ENCODE measurements at regions not wholly inside any gene's neighbourhood (a gene's known extent, or its start where the extent isn't known, plus 50 kb on each side); places are given as distances from the start of the nearest gene placed in this dataset.

GRCh38 chr12:107616941-107617340 lies 68.7 kb upstream of the PWP1 start:
- H2BK12ac ChIP-seq (ENCODE audit: insufficient read length, low read depth, low read length) = no peak overlapping the region
- H3K4me1 ChIP-seq (ENCODE audit: insufficient read depth, low read length) = no peaks in the 10 kb centered on the region
- H4K20me1 ChIP-seq (ENCODE audit: control insufficient read depth, insufficient read depth, insufficient read length) = no peaks in the 10 kb centered on the region
- no peak overlapping the region for H2BK20ac ChIP-seq (ENCODE audit: low read depth, low read length, poor library complexity, severe bottlenecking)
- no peak for TF ChIP-seq CTCF (conservative IDR thresholded peaks at IDR 0.05)
- H3K27me3 ChIP-seq (ENCODE audit: insufficient read depth, low read length) = no peaks in the 10 kb centered on the region
- no peak overlapping the region for H3K56ac ChIP-seq (ENCODE audit: insufficient read length, low read depth, low read length)
- no peak for DNase-seq
- H3K27ac Mint-ChIP-seq = no peak overlapping the region
- no peak overlapping the region for H2AK5ac ChIP-seq (ENCODE audit: insufficient read length, low read length)
- no peak overlapping the region for H3K9ac ChIP-seq (ENCODE audit: extremely low read depth, insufficient read length, low read length)
- no peak overlapping the region for H4K5ac ChIP-seq (ENCODE audit: insufficient read length, low read depth, low read length)
- H4K91ac ChIP-seq (ENCODE audit: insufficient read length, low read depth, low read length) = no peak overlapping the region
- H3K23me2 ChIP-seq (ENCODE audit: insufficient read length, low read depth, low read length, poor library complexity, severe bottlenecking) = no peaks in the 10 kb centered on the region
- H3K36me3 Mint-ChIP-seq (ENCODE audit: insufficient read depth in 1 of 3, low read depth in 3 of 3) = peaks cover 0 to 4% (median 0%) of the 10 kb centered on the region in 3 experiments; a peak in 2 of 7 replicates
- H2AFZ ChIP-seq (ENCODE audit: low read length) = no peak overlapping the region
- H2BK15ac ChIP-seq (ENCODE audit: low read depth, low read length) = no peak overlapping the region
- WGBS (ENCODE audit: extremely low coverage, insufficient read length, low lambda C conversion rate) = no CpG with 5 or more reads among the region's 6 CpGs
- no peak overlapping the region for H4K8ac ChIP-seq (replicated peaks; ENCODE audit: insufficient read length, low read depth, low read length)
- H3K4me3 Mint-ChIP-seq = no peak overlapping the region
- no peak overlapping the region for H3K23ac ChIP-seq (ENCODE audit: insufficient read length, low read depth, low read length)
- peaks cover 4 to 5% of the 10 kb centered on the region in 2 experiments for H3K4me1 Mint-ChIP-seq
- no peaks in the 10 kb centered on the region for H3K79me2 ChIP-seq (ENCODE audit: insufficient read depth, low read length)
- H3K9me3 Mint-ChIP-seq = no peaks in the 10 kb centered on the region
- peaks cover 3% of the 10 kb centered on the region for H3K27me3 Mint-ChIP-seq (ENCODE audit: low read depth)
- no peaks in the 10 kb centered on the region for H3K9me3 ChIP-seq (ENCODE audit: control insufficient read depth, low read depth, low read length)
- H3K14ac ChIP-seq (ENCODE audit: insufficient read depth, low read length) = no peak overlapping the region; the same call in 1 of the 2 replicates
- H3K4me2 ChIP-seq (ENCODE audit: insufficient read depth, insufficient read length, low read length) = no peak overlapping the region
- H3K79me1 ChIP-seq (ENCODE audit: insufficient read depth, low read depth, low read length, poor library complexity, severe bottlenecking) = no peaks in the 10 kb centered on the region
- H2BK120ac ChIP-seq (ENCODE audit: low read depth, low read length, poor library complexity, severe bottlenecking) = no peak overlapping the region
- H3K4ac ChIP-seq (ENCODE audit: low read depth, low read length) = no peak overlapping the region
- no peak overlapping the region for H3K18ac ChIP-seq (ENCODE audit: insufficient read length, low read depth, low read length)
- H3K27ac ChIP-seq (ENCODE audit: insufficient read length, low read depth, low read length) = no peak overlapping the region
- H3T11ph ChIP-seq (ENCODE audit: low read length) = no peak overlapping the region
- H2BK5ac ChIP-seq (ENCODE audit: insufficient read length, low read length) = no peak overlapping the region

Data from H9 (cell line).